Activated gamma-delta T cell treated with anti-CD3 and anti-CD28 coated beads, Interleukin-2, amount 50 U/mL, for 16 hours (primary cell): ENCODE measurements at regions not wholly inside any gene's neighbourhood (a gene's known extent, or its start where the extent isn't known, plus 50 kb on each side); places are given as distances from the start of the nearest gene placed in this dataset.
"Not testable (repeated sequence)": the region's sequence is repeated elsewhere in the genome, so short reads cannot be mapped to it uniquely, and the experiment has no call there.

Experiments used
- DNase-seq: peaks from one replicate; pipeline ENCODE4 v3.0.0-alpha.2; 2020; ENCODE audit warnings: low read depth

GRCh38 chr2:144010096-144010836, 509.7 kb downstream of the ZEB2 start:
- no peak for DNase-seq

GRCh38 chr2:144006139-144006538, 513.8 kb downstream of the ZEB2 start:
- DNase-seq = no peak

GRCh38 chr2:144004742-144005141, 515.2 kb downstream of the ZEB2 start:
- no peak for DNase-seq

GRCh38 chr2:144003460-144004075, 516.4 kb downstream of the ZEB2 start:
- no peak for DNase-seq

- no peak for DNase-seq
Observed at GRCh38 chr2:143996974-143997373, 522.9 kb downstream of the ZEB2 start.

- DNase-seq = no peak
Observed at GRCh38 chr2:143994961-143995360, 525.0 kb downstream of the ZEB2 start.

GRCh38 chr2:143991596-143991995, 528.3 kb downstream of the ZEB2 start:
- not testable (repeated sequence) for DNase-seq

GRCh38 chr2:143988082-143988481, 531.8 kb downstream of the ZEB2 start:
- no peak for DNase-seq

- DNase-seq = no peak
Observed at GRCh38 chr2:143981428-143981827, 538.5 kb downstream of the ZEB2 start.

- DNase-seq = no peak
Observed at GRCh38 chr2:143977356-143977755, 542.6 kb downstream of the ZEB2 start.

- DNase-seq = no peak
Observed at GRCh38 chr2:143975216-143975615, 544.7 kb downstream of the ZEB2 start.

- no peak for DNase-seq
Observed at GRCh38 chr2:143974262-143974661, 545.7 kb downstream of the ZEB2 start.

GRCh38 chr2:143968860-143969259, 551.1 kb downstream of the ZEB2 start:
- no peak for DNase-seq

GRCh38 chr2:143968360-143968759, 551.6 kb downstream of the ZEB2 start:
- DNase-seq = no peak

- no peak for DNase-seq
Observed at GRCh38 chr2:143965493-143966164, 554.3 kb downstream of the ZEB2 start.

- no peak for DNase-seq
Observed at GRCh38 chr2:143964891-143965290, 555.0 kb downstream of the ZEB2 start.

GRCh38 chr2:143960177-143960576, 559.7 kb downstream of the ZEB2 start:
- no peak for DNase-seq

GRCh38 chr2:143957321-143957720, 562.6 kb downstream of the ZEB2 start:
- DNase-seq = no peak

- no peak for DNase-seq
Observed at GRCh38 chr2:143955401-143956065, 564.4 kb downstream of the ZEB2 start.

GRCh38 chr2:143954844-143955243, 565.1 kb downstream of the ZEB2 start:
- DNase-seq = no peak

GRCh38 chr2:143954186-143954585, 565.7 kb downstream of the ZEB2 start:
- DNase-seq = no peak

- no peak for DNase-seq
Observed at GRCh38 chr2:143953451-143954030, 566.4 kb downstream of the ZEB2 start.
